Fibroblast of skin of left biceps (primary cell): ENCODE measurements at regions not wholly inside any gene's neighbourhood (a gene's known extent, or its start where the extent isn't known, plus 50 kb on each side); places are given as distances from the start of the nearest gene placed in this dataset.
"Not testable (repeated sequence)": the region's sequence is repeated elsewhere in the genome, so short reads cannot be mapped to it uniquely, and the experiment has no call there.

ENCODE experiments used
- DNase-seq, 2 experiments: peaks; one replicate each; pipeline ENCODE4 v3.0.0-alpha.2; 2013; ENCODE audit warnings: low read depth in 2 of 2

DNA sequence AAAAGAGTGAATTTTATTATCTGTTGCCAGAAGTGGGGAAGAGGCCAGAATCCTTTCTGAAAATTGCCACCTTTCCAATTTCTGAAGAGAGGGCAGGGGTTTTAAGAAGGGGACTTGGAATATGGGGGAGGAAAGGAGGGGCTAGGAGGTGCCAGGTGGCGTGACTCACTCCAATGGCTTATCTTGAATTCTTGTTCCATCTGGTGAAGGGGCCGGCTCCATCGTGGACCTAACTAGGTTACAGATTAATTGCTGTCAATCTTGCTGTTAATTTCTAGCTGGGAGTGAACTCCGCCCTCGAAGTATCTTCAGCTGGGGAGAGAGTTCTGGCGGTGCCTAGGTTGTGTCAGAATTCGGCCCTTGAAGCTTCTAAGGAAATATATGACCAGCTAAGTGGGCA is 138.7 kb downstream of the YTHDC2 start:
- DNase-seq, result no peak

DNA sequence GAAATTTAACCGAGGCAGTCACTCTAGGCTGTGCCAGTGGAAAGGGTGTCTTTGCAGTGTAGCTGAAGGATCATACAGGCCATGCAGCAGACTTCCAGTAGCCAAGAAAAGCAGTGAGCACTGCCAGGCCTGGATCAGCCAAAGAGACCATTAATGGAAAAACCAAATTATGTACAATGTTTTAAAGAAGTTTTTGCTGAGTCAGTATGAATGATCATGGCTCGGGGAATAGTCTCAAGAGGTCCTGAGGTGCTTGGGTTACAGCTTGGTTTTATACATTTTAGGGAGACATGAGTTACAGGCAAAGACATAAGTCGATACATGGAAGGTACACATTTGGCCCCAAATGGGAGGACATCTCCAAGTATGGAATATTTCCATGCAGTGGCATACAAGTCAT is 141.3 kb downstream of the YTHDC2 start:
- DNase-seq, result no peak

DNA sequence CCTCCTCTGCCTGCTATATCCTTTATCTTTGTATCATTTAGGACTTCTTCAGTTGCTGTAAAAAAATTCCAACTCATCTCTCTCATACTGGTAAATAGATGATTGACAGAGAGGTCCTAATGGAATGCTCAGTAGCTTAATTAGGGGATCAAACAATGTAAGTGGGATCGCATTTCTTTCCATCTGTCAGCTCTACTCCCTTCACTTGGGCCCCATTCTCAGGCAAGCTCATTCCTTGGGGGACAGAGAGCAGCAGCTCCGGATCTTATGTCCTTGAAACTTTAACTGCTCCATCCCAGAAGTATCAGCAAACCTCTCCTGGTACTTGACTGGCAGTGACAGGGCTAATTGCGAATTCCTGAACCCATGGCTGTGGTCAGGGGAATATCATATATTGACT is 146.7 kb downstream of the YTHDC2 start:
- no peak for DNase-seq

DNA sequence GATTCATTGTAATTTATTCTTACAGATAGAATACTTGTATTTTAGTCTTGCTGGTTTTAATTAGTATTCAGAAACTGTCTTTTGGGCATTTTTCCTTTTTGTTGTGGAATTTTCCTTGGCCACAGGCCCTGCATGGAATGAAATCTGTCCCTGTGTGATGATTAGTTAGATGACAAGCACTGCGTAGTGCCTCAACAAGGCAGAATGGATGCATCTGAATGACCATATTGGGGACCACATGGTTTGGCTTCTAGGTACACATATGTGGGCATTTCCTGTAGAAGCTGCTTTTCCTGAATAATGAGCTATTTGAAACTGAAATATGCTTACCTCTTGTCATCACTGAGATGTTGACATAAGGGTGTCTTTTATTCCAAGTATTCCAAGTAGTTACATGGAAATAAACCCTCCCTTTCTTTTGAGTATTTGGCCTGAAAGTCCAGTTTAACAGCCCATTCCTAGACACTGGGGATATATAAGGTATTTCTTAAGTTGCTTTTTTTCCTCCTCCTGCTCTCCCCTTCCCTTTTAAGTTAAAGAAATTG is 147.3 kb downstream of the YTHDC2 start:
- no peak for DNase-seq

- DNase-seq, result no peak
These were observed 150.5 kb downstream of the YTHDC2 start for GRCh38 chr5:113663879-113664541.

- no peak for DNase-seq
These were observed 159.5 kb downstream of the YTHDC2 start for GRCh38 chr5:113673041-113673440.

GRCh38 chr5:113675166-113675565 is 161.7 kb downstream of the YTHDC2 start:
- no peak for DNase-seq

- DNase-seq, result no peak
These were observed 164.7 kb downstream of the YTHDC2 start for GRCh38 chr5:113678202-113678601.

GRCh38 chr5:113678924-113679575 is 165.6 kb downstream of the YTHDC2 start:
- DNase-seq, result peak; percentile 4 to 5

DNA sequence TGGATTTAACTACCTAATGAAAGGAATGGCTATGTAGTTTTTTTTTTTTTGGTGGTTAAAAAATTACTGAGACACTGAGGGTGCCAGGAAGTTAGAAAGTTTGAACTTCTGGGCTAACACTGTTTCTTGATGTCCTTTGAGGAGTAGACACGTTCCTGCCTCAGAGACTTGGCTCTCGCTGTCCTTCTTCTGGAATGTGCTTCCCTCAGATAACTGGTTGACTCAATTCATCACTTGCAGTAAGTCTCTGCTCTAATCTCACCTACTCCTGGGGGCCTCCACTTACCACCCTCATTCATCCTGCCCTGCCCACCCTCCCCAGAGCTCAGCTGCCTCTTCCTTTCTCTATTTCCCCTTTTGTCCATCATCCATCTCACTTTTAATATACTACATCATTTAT is 167.0 kb downstream of the YTHDC2 start:
- no peak for DNase-seq

DNA sequence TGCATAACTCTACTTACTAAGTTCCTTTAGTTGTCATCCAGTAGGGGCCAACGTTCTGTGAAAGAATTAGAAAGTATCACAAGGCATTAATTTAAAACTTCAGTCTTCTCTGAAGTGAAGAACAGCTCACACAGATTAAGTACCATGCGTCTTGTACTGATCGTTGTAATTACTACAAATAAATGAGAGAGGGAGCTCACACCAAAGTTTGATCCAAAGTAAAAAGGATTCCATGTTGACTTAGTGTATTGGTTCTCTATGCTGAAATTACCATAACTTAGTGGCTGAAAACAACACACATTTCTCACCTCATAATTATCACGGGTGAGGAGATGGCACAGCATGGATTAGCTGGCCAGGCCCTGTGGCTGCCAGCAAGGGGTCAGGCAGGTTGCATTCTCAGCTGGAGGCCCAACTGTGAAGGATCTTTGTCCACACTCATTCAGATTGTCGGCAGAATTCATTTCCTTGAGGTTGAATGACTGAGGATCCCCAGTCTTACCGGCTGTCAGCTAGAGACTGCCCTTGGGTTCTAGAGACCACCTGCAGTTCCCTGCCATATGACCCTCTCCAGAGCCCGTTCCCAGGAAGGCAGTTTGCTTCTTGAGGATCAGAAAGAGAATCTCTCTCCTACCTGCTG is 169.1 kb downstream of the YTHDC2 start:
- DNase-seq, result no peak

- DNase-seq, result no peak
These were observed 169.7 kb downstream of the YTHDC2 start for GRCh38 chr5:113683211-113683610.

DNA sequence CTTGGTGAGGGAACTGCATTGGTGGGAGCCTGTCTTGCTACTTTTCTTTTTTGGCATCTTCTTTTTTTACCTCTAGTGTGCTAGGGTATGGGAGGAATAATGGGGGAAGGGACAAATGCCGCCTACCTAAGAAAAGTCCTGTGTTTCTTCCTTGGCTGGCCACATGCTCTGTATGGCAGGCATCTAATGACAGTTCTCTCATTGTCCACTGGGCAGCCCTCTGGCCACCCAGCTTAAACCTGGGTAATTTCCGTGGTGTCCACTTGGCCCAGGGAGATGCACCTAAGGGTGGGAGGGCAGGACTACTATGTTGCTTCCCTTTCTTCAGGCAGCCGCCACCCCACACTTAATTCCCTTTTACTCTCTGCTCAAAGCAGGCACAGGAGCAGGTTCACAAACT is 173.1 kb downstream of the YTHDC2 start:
- no peak for DNase-seq

- DNase-seq, result no peak
These were observed 176.2 kb downstream of the YTHDC2 start for GRCh38 chr5:113689647-113690046.

DNA sequence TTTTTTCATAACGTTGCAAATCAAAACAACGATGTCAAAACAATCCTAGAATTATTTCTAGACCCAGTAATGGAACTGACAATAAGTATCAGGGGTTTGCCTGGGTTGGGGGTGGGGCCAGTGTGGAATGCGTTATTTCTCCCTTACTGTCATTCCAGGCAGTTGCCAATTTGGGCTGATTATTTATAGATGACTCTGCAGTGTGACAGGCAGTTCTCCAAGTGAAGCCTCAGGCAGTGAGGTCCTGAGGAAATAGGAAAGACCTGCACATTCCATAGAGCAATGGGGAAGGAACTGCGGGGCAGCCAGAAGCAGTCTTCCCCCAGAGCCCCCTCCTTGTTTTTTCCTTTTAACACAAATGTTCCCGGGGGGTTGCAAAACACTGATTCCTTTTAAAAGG is 179.0 kb downstream of the YTHDC2 start:
- no peak for DNase-seq

DNA sequence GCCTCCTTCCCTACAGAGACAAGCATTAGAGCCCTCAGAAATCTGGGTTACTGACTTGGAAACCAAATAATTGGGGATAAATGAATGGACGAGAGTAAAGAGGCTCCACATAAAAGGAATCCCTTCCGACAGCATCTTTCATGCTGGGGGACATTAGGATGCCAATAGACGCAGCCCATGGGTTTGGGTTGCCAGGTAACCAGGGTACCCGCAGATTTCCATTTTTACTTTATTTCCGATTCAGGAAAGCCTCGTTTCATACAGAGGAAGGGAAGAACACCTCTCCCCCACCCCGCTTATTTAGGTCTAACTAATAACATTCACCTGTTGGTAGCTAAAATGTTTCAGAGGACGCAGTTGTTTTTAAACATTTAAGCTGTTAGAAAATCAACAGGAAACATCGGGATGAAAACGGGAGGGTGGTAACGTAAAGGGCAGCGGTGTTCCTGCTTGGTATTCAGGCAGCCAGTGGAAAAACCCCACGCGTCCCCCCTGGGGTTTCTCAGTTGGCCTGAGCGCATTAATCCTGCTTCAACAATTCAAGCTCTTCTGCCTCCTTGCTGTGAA is 179.5 kb downstream of the YTHDC2 start:
- no peak for DNase-seq

DNA sequence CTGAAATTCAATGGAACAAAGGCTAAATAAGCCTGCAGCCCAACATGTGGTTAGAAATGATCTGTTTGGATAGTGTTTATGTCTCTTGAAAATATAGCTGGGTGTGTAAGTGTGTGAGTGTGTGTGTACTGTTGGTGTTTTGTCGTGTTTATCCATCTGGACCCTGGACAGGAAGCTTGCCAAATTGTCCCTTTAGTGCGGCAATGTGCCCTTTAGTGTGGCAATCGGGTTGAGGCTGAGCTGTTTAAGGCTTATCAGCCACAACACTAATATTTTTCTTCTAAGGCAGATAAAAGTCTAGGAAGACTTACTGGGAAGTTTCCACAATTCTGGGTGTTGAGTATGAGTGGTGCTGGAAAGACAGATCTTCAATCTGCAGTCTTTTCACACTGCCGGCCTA is 180.2 kb downstream of the YTHDC2 start:
- DNase-seq, result no peak

DNA sequence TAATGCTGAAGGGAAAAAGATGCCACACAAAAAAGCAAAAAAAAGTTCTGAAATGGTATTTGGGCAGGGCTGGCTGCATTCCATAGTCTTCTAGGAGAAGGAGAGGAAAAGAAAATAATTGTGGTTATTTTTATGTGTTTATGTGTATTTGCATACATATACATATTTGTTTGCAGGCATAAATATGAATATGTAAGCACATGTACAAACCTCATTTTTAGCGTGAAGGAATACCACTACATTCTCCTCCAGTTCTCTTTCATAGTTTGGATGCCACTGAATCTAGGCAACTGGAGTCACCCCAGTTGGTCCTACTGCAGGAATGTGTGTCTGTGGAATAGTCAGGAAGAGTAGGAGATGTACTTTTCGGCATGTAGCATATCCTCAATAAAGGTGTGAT is 181.1 kb downstream of the YTHDC2 start:
- no peak for DNase-seq

DNA sequence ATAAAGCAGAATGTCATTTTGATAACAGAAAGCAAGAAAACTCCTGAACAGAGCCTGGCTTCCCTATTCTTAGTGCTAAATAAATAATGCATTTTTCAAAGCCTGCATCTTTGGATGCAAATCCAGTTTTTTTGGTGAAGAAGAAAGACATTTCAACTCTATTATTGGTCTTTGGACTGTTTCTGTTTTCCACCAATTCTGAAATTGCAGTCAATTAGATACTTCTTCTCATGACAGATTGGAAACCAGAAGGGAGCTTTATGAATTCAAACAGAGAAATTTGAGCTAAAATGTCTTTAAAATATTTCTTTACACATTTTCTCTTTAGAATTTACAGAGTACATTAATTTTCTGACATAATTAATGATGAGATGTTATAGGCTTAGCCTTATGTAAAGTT is 189.8 kb downstream of the YTHDC2 start:
- no peak for DNase-seq

GRCh38 chr5:113705657-113706056 is 192.2 kb downstream of the YTHDC2 start:
- no peak for DNase-seq

- no peak for DNase-seq
These were observed 199.6 kb downstream of the YTHDC2 start for GRCh38 chr5:113713051-113713450.

GRCh38 chr5:113715921-113716320 is 202.4 kb downstream of the YTHDC2 start:
- not testable (repeated sequence) for DNase-seq

DNA sequence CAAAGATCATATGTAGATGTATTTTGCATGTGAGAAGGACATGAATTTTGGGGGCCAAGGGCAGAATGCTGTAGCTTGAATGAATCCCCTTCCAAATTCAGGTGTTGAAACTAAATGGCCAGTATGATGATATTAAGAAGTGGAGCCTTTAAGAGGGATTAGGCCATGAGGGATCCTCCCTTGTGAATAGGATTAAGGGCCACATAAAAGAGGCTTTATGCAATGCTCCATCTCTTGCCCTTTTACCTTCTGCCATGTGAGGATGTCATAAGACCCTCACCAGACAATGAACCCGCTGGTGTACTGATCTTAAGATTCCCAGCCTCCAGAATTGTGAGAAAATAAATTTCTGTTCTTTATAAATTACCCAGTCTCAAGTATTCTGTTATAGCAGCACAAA is 206.1 kb downstream of the YTHDC2 start:
- no peak for DNase-seq
